HFF-Myc (cell line): ENCODE measurements at regions not wholly inside any gene's neighbourhood (a gene's known extent, or its start where the extent isn't known, plus 50 kb on each side); places are given as distances from the start of the nearest gene placed in this dataset.
A peak's percentile ranks its signal among the peaks of the same experiment; 100 is the strongest.

ENCODE experiments used
- DNase-seq: peaks from one replicate; pipeline ENCODE4 v3.0.0-alpha.2; 2011; ENCODE audit warnings: low read depth; ENCODE audit errors: extremely low read depth
- H3K4me3 ChIP-seq: replicated peaks from 2 replicates; pipeline ENCODE4 v1.5.1; 2011; ENCODE audit warnings: low read depth, mild to moderate bottlenecking, control low read depth, low read length
- TF ChIP-seq, protein P1 (sequence below): IDR thresholded peaks from 2 replicates; pipeline ENCODE4 v1.5.1; 2012; ENCODE audit warnings: mild to moderate bottlenecking, low read depth, low read length, control low read depth; ENCODE audit errors: missing control alignments

DNA sequence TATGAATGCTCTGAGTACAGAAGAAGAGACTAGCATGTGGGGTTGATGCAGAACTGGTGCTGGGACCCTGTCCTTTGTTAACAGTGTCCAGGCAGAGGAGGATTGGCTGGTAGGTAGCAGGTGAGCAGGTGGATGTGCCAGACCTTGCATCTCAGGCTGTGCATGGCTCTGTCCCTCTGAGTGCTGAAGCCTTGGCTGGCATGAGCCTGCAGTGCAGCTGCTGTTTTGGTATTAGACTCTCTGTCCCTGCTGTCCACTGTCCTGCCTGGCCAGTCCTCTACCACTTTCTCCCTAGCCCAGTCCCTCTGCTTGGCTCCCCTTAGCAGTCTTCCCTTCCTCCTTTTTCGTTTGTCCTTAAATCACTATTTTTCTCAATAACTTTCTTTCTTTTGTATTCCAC is 213.6 kb upstream of the ZBED5 start:
- DNase-seq: no peak
- H3K4me3 ChIP-seq: no peak overlapping the region
- TF ChIP-seq, protein P1, sequence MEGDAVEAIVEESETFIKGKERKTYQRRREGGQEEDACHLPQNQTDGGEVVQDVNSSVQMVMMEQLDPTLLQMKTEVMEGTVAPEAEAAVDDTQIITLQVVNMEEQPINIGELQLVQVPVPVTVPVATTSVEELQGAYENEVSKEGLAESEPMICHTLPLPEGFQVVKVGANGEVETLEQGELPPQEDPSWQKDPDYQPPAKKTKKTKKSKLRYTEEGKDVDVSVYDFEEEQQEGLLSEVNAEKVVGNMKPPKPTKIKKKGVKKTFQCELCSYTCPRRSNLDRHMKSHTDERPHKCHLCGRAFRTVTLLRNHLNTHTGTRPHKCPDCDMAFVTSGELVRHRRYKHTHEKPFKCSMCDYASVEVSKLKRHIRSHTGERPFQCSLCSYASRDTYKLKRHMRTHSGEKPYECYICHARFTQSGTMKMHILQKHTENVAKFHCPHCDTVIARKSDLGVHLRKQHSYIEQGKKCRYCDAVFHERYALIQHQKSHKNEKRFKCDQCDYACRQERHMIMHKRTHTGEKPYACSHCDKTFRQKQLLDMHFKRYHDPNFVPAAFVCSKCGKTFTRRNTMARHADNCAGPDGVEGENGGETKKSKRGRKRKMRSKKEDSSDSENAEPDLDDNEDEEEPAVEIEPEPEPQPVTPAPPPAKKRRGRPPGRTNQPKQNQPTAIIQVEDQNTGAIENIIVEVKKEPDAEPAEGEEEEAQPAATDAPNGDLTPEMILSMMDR: no peak

DNA sequence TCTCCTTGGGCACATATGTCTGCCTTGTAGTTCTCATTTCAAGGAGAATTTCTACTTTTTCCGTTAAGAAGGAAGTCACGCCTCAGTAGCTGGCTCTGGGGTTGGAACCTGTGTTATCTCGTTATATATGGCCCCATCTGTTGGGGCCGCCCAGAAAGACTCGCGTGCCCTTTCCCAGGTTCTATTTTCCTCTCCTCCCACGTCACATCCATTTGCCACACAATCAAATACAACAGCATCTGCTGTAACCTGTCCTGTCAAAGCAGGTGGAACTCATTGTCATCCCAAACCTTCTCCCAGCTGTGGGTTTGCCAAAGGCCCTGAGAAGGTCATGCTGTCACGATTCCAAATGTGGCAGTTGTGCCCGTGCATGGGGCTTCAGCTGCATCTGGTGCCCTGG is 213.1 kb upstream of the ZBED5 start:
- DNase-seq: no peak
- no peak overlapping the region for H3K4me3 ChIP-seq
- TF ChIP-seq, protein P1: no peak

DNA sequence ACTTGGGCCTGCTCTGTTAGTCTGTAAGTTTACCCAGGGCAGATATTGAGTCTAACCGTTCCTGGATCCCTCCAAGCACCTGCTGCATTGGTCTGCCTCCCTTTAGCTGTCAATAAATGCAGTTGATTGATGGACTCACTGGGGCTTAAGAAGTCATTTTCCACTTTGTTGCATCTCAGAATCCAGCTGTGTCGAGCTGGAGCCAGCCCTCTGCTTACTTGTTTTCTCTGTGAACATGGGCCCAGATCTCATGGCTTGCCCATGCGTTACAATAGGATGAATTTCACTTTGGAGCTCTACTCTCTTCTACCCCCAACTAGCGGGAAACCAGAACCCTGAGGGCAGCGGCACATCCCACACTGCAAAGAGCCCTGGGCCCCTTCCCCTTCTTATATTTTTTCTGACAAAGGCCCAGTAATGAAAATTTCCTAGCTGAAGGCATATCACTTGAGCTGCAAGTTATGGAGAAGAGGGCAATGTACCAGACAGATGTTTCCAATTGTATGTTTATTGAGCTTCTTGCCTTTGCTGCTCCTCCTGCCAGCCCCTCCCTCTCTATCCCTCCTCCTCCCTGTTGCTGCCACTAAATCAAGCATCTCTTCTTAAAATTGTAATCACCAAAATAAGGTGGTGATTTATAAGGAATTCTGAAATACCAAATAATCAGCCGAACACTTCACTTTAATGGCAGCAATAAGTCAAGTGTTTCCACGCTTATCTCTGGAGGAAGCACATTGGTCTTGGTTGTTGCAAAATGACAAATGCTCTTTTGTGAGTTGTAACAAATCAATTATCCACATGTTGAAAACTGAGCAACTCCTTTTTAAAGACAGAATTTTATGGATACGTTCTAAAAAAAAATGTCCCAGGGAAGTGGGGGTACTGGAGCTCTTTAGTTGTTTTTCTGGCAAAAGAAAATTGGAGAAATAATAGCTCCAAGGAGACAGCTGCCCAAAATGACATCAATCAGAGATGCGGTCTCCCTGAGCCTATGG is 212.3 kb upstream of the ZBED5 start:
- TF ChIP-seq, protein P1: no peak
- no peak overlapping the region for H3K4me3 ChIP-seq
- peak; percentile 2 for DNase-seq

GRCh38 chr11:11068113-11068512 is 210.3 kb upstream of the ZBED5 start:
- TF ChIP-seq, protein P1: no peak
- H3K4me3 ChIP-seq: no peak overlapping the region
- no peak for DNase-seq

GRCh38 chr11:11065396-11065795 is 207.5 kb upstream of the ZBED5 start:
- H3K4me3 ChIP-seq: no peak overlapping the region
- TF ChIP-seq, protein P1: no peak
- DNase-seq: no peak

- TF ChIP-seq, protein P1: no peak
- no peak overlapping the region for H3K4me3 ChIP-seq
- no peak for DNase-seq
Observed at GRCh38 chr11:11057472-11057854, 199.6 kb upstream of the ZBED5 start.
